ENCODE measurements at regions not wholly inside any gene's neighbourhood (a gene's known extent, or its start where the extent isn't known, plus 50 kb on each side); places are given as distances from the start of the nearest gene placed in this dataset.

DNA sequence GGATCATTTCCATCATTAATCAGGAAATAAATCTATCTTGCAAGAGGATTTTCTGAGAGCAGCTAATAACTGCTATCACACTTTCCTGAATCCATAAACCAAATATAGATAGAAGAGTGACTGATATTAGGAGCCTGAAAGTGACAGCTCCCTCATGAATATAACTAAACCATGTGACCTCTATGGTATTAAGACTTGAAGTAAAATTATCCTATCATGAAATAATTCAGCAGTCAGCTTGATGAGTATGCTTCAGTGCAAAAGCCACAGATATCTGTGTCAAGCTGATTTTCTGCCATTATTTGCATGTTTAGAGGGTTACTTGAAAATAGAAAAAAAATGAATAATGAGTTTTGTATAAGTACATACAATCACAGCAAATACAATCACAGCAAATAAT is 80.1 kb upstream of the PPP1R3A start:
- DNase-seq (ENCODE audit: low read depth in 1 of 2, low spot score in 1 of 2) = no peak

DNA sequence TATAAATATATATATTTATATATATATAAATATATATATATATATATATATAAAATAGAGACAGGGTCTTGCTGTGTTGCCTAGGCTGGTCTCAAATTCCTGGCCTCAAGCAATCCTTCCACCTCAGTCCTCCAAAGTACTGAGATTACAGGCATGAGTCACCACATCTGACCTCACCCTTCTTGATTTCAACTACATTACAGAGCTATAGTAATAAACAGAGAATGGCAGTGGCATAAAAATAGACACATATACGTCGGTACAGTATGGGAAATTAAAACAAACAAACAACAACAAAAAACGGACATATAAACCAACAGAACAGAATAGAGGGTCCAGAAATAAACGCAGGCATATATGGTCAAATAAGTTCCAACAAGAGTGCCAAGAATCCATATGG is 77.6 kb upstream of the PPP1R3A start:
- no peak for DNase-seq (ENCODE audit: low read depth in 1 of 2, low spot score in 1 of 2)

DNA sequence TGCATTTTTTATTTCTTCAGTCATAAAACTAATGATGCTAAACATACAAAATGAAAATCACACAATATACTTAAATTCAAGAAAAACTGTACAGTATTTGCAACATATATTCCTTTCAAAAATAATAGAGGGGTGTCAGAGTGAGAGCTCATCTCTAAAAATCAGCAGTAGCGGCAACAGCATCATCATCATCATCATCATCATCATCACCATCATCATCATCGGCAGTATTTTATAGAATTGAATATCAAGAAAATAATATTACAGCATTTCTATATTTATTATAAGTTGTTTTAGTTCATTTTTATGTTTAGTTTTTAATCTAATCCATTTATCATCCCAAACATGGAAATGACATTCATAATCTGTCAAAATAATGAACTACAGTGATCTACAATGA is 67.4 kb upstream of the PPP1R3A start:
- no peak for DNase-seq (ENCODE audit: low read depth in 1 of 2, low spot score in 1 of 2)

DNA sequence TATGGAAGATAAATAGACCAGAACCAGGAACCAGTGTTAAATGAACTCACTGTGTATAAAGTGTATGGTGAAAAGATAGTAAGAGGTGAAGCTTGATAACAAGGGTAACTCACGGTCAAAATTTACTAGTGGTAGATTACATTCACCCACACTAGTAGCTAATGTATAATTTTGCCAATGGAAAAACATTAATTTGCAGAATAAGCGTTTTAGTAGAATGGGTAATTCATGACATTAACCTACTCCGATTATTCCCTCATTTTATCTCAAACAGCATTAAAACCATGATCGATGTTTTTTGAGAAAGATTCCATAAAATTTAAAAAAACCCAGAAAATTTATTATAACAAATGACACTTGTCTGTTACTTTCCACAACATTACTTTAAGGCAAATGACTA is 57.7 kb upstream of the PPP1R3A start:
- no peak for DNase-seq (ENCODE audit: low read depth in 1 of 2, low spot score in 1 of 2)

DNA sequence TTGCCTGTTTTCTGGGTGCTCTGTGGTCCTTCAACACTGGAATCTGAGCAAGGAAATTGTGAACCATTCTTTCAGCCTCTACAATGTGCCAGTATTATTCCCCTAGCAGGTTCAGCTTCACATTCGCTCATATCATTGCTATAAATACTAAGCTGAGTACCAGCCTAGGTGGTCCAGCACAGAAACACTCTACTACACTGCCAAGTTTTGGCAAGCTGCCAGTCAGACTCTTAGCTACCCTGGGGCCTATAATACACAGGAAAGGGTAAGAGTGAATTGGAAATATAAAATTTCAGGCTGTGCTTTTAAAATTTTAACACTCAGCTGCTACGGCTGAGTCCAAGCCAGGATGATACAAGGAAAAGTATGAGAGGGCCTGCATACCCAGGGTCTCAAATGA is 49.9 kb upstream of the PPP1R3A start:
- DNase-seq (ENCODE audit: low read depth in 1 of 2, low spot score in 1 of 2) = no peak
